ENCODE measurements at regions not wholly inside any gene's neighbourhood (a gene's known extent, or its start where the extent isn't known, plus 50 kb on each side); places are given as distances from the start of the nearest gene placed in this dataset.

- TF ChIP-seq CTCF (conservative IDR thresholded peaks at IDR 0.05; ENCODE audit: low read depth, low read length) (no peak), BHLHE40 (IDR thresholded peaks at IDR 0.05; ENCODE audit: low read depth, low read length) (no peak)
Observed at GRCh38 chr7:10401793-10402192, 571.9 kb upstream of the PHF14 start.

Data from IMR-90 (cell line).